ENCODE measurements at regions not wholly inside any gene's neighbourhood (a gene's known extent, or its start where the extent isn't known, plus 50 kb on each side); places are given as distances from the start of the nearest gene placed in this dataset.

- ChIA-PET CTCF (no interaction called here), POLR2A (no interaction called here)
- TF ChIP-seq FOXM1 (IDR thresholded peaks at IDR 0.05; ENCODE audit: borderline replicate concordance) = no peak
- no peak for TF ChIP-seq SP1 (IDR thresholded peaks at IDR 0.05)
- TF ChIP-seq ELF4 (IDR thresholded peaks at IDR 0.05) = no peak
- TF ChIP-seq L3MBTL2 (conservative IDR thresholded peaks at IDR 0.05) = no peak
- TF ChIP-seq FOXA1 (IDR thresholded peaks at IDR 0.05) = no peak
- TF ChIP-seq CTBP1 (IDR thresholded peaks at IDR 0.05; ENCODE audit: borderline replicate concordance) = no peak
- TF ChIP-seq TARDBP (IDR thresholded peaks at IDR 0.05) = no peak
- TF ChIP-seq, protein P1, sequence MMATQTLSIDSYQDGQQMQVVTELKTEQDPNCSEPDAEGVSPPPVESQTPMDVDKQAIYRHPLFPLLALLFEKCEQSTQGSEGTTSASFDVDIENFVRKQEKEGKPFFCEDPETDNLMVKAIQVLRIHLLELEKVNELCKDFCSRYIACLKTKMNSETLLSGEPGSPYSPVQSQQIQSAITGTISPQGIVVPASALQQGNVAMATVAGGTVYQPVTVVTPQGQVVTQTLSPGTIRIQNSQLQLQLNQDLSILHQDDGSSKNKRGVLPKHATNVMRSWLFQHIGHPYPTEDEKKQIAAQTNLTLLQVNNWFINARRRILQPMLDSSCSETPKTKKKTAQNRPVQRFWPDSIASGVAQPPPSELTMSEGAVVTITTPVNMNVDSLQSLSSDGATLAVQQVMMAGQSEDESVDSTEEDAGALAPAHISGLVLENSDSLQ (IDR thresholded peaks at IDR 0.05) = no peak
- TF ChIP-seq FOXK2 (IDR thresholded peaks at IDR 0.05) = no peak
- no peak for TF ChIP-seq ZNF384 (IDR thresholded peaks at IDR 0.05)
- TF ChIP-seq HDGF (IDR thresholded peaks at IDR 0.05; ENCODE audit: borderline replicate concordance) = no peak
- TF ChIP-seq LEF1 (IDR thresholded peaks at IDR 0.05; ENCODE audit: borderline replicate concordance) = no peak
- no peak for TF ChIP-seq NFRKB (IDR thresholded peaks at IDR 0.05)
- TF ChIP-seq ARNT (IDR thresholded peaks at IDR 0.05) = no peak
- TF ChIP-seq BHLHE40 (IDR thresholded peaks at IDR 0.05; ENCODE audit: borderline replicate concordance) = no peak
- TF ChIP-seq SUZ12 (IDR thresholded peaks at IDR 0.05) = no peak
- DNase-seq (ENCODE audit: extremely low spot score) = no peak
Observed at GRCh38 chr2:139613264-139613663, 833.1 kb upstream of the NXPH2 start.

DNA sequence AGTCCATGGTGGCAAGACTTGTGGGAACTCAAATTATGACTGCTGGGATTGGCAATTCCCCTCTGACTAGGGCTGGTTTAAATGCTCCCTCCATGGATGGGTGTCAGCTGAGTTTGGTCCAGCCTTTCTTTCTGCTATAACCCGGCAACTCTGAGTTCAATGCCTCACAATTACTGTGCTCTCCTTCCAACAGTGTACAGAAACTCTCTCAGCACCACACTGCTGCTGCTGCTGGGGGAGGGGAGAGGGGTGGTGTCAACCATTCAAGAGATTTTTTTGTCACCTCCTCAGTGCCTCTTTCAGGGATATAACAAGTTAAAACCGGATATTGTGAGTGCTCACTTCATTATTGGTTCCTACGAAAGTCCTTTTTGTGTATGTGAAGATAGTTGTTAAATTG is 830.3 kb upstream of the NXPH2 start:
- POLR2A ChIA-PET = no interaction called here
- no peak for DNase-seq (ENCODE audit: extremely low spot score)

DNA sequence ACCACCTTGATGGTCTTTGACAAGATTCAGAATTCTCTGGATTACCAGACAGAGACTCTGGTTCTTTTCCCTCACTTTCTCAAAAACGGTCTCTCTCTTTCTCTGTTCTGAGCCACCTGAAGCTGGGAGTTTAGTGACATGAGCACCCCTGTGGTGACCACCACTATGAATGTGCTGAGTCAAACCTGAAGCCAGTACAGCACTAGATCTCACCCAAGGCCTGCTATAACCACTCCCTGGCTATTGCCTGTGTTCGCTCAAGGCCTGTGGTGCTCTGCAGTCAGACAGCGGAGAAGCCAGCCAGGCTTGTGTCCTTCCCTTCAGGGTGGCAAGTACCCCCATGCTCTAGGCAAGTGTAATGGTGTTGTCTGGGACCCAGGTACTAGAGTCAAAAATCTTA is 828.9 kb upstream of the NXPH2 start:
- TF ChIP-seq SUZ12 (IDR thresholded peaks at IDR 0.05) (no peak), TARDBP (IDR thresholded peaks at IDR 0.05) (no peak), FOXM1 (IDR thresholded peaks at IDR 0.05; ENCODE audit: borderline replicate concordance) (no peak), NFRKB (IDR thresholded peaks at IDR 0.05) (no peak), BHLHE40 (IDR thresholded peaks at IDR 0.05; ENCODE audit: borderline replicate concordance) (no peak), LEF1 (IDR thresholded peaks at IDR 0.05; ENCODE audit: borderline replicate concordance) (no peak), L3MBTL2 (conservative IDR thresholded peaks at IDR 0.05) (no peak), CTBP1 (IDR thresholded peaks at IDR 0.05; ENCODE audit: borderline replicate concordance) (no peak), ELF4 (IDR thresholded peaks at IDR 0.05) (no peak), FOXA1 (IDR thresholded peaks at IDR 0.05) (no peak), ARNT (IDR thresholded peaks at IDR 0.05) (no peak), ZNF384 (IDR thresholded peaks at IDR 0.05) (no peak), FOXK2 (IDR thresholded peaks at IDR 0.05) (no peak), HDGF (IDR thresholded peaks at IDR 0.05; ENCODE audit: borderline replicate concordance) (no peak), SP1 (IDR thresholded peaks at IDR 0.05) (no peak)
- TF ChIP-seq, protein P1 (IDR thresholded peaks at IDR 0.05) = no peak
- no peak for DNase-seq (ENCODE audit: extremely low spot score)
- ChIA-PET POLR2A (no interaction called here), CTCF (no interaction called here)

More for the DNA sequence above, 830.3 kb upstream of the NXPH2 start:
- CTCF ChIA-PET = no interaction called here
- TF ChIP-seq FOXM1 (IDR thresholded peaks at IDR 0.05; ENCODE audit: borderline replicate concordance) (no peak), BHLHE40 (IDR thresholded peaks at IDR 0.05; ENCODE audit: borderline replicate concordance) (no peak), HDGF (IDR thresholded peaks at IDR 0.05; ENCODE audit: borderline replicate concordance) (no peak), SUZ12 (IDR thresholded peaks at IDR 0.05) (no peak), CTBP1 (IDR thresholded peaks at IDR 0.05; ENCODE audit: borderline replicate concordance) (no peak), ELF4 (IDR thresholded peaks at IDR 0.05) (no peak), LEF1 (IDR thresholded peaks at IDR 0.05; ENCODE audit: borderline replicate concordance) (no peak), ZNF384 (IDR thresholded peaks at IDR 0.05) (no peak), FOXA1 (IDR thresholded peaks at IDR 0.05) (no peak), ARNT (IDR thresholded peaks at IDR 0.05) (no peak)
- TF ChIP-seq, protein P1 (IDR thresholded peaks at IDR 0.05) = no peak

GRCh38 chr2:139605668-139606067 is 825.5 kb upstream of the NXPH2 start:
- ChIA-PET CTCF (no interaction called here), POLR2A (no interaction called here)
- no peak for DNase-seq (ENCODE audit: extremely low spot score)
- TF ChIP-seq, protein P1 (IDR thresholded peaks at IDR 0.05) = no peak
- TF ChIP-seq LEF1 (IDR thresholded peaks at IDR 0.05; ENCODE audit: borderline replicate concordance) (no peak), TARDBP (IDR thresholded peaks at IDR 0.05) (no peak), FOXK2 (IDR thresholded peaks at IDR 0.05) (no peak), FOXM1 (IDR thresholded peaks at IDR 0.05; ENCODE audit: borderline replicate concordance) (no peak), ARNT (IDR thresholded peaks at IDR 0.05) (no peak), ZNF384 (IDR thresholded peaks at IDR 0.05) (no peak)

DNA sequence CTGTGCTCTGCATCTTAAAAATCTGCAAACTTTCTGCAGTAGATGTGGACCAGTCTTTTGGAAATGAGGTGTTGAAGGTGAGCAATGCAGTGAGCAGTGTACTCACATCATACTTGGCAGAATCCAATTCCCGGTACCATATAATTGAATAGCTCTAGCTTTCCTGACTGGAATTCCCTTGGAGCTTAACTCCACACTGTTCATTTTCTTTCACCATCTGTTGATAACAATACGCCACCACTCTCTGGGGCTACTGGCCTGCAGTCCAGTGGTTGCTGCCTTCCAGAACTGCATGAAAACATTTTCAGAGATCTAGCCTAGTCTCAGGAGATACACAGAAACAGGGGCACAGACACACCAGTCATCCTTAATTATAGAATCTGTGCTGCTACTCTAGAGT is 820.0 kb upstream of the NXPH2 start:
- no peak for DNase-seq (ENCODE audit: extremely low spot score)
- ChIA-PET CTCF (no interaction called here), POLR2A (no interaction called here)
- TF ChIP-seq BHLHE40 (IDR thresholded peaks at IDR 0.05; ENCODE audit: borderline replicate concordance) (no peak), SUZ12 (IDR thresholded peaks at IDR 0.05) (no peak), CTBP1 (IDR thresholded peaks at IDR 0.05; ENCODE audit: borderline replicate concordance) (no peak), SP1 (IDR thresholded peaks at IDR 0.05) (no peak), NFRKB (IDR thresholded peaks at IDR 0.05) (no peak), LEF1 (IDR thresholded peaks at IDR 0.05; ENCODE audit: borderline replicate concordance) (no peak), FOXK2 (IDR thresholded peaks at IDR 0.05) (no peak), ARNT (IDR thresholded peaks at IDR 0.05) (no peak)
- TF ChIP-seq, protein P1 (IDR thresholded peaks at IDR 0.05) = no peak
